ENCODE measurements at regions not wholly inside any gene's neighbourhood (a gene's known extent, or its start where the extent isn't known, plus 50 kb on each side); places are given as distances from the start of the nearest gene placed in this dataset.
A peak's percentile ranks its signal among the peaks of the same experiment; 100 is the strongest.

- no peak for DNase-seq
Measured at GRCh38 chr3:117114517-117115265, 405.1 kb downstream of the TUSC7 start.

DNA sequence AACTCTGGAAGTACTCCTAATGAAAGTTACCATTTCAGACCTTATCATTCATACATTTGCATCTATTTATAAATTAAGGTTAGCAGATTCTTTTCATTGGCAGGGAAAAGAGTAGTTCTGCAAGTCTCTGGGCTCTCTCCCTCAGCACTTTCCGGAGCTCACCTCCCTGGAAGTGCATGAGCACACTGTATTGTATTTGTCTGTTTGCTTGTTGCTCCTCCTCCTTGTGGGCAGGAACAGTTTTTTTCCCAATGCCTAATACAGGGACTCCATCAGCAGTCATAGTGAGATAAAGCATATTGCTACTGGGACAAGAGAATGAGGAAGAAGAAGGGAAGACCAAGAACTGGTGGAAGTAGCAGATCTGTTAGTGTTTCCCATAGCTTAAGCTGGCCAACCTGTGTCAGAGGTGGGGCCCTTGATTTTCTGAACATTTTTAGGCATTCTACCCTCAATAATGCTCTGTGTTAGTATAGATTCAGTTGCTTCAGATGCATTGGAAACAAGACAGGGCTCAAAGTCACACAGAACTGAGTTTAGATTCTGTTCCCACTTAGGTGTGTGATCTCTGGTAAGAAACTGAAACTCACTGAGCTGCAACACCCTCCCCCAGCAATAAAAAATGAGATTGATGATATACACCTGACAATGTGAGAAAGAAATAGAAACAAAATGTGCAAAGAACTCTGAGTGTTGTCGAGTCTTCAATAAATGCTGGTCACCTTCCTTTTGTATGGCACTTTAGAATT lies 407.8 kb downstream of the TUSC7 start:
- H3K36me3 ChIP-seq (ENCODE audit: low read depth) = no peaks in the 10 kb centered on the region
- TF ChIP-seq, protein P1, sequence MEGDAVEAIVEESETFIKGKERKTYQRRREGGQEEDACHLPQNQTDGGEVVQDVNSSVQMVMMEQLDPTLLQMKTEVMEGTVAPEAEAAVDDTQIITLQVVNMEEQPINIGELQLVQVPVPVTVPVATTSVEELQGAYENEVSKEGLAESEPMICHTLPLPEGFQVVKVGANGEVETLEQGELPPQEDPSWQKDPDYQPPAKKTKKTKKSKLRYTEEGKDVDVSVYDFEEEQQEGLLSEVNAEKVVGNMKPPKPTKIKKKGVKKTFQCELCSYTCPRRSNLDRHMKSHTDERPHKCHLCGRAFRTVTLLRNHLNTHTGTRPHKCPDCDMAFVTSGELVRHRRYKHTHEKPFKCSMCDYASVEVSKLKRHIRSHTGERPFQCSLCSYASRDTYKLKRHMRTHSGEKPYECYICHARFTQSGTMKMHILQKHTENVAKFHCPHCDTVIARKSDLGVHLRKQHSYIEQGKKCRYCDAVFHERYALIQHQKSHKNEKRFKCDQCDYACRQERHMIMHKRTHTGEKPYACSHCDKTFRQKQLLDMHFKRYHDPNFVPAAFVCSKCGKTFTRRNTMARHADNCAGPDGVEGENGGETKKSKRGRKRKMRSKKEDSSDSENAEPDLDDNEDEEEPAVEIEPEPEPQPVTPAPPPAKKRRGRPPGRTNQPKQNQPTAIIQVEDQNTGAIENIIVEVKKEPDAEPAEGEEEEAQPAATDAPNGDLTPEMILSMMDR (IDR thresholded peaks at IDR 0.05) = no peak
- no peaks in the 10 kb centered on the region for H3K9me3 ChIP-seq
- no peak overlapping the region for H3K4me3 ChIP-seq
- intact Hi-C loops (cut with DNase I, micrococcal nuclease) = no loop called here
- no peaks in the 10 kb centered on the region for H3K4me1 ChIP-seq (ENCODE audit: low read depth)
- ATAC-seq = peak; percentile 62
- no peak for DNase-seq

More at GRCh38 chr3:117114517-117115265, 405.1 kb downstream of the TUSC7 start:
- Histone ChIP-seq H3K36me3 (ENCODE audit: low read depth) (no peaks in the 10 kb centered on the region), H3K9me3 (no peaks in the 10 kb centered on the region), H3K4me1 (ENCODE audit: low read depth) (no peaks in the 10 kb centered on the region), H3K4me3 (no peak overlapping the region)
- intact Hi-C loops (cut with DNase I, micrococcal nuclease) = no loop called here
- ATAC-seq = no peak
- TF ChIP-seq, protein P1 (IDR thresholded peaks at IDR 0.05) = no peak

DNA sequence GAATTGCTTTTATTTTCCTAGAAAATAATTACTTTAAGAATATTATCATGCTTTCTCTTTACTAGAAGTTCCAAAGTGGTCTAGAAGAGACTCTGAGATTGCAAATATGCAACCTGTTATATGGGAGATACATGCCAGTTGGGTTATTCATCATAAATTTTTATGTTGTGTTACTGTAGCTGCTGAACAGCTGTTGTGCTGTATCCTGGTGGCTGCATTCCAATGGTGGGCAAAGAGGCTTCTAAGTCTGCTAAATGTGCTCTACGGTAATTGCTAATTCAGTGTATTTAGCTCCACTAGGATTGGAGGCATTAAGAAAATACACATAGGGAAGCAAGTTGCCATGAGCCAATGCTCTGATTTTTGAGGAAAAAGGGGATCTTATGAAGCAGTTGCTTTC lies 409.0 kb downstream of the TUSC7 start:
- Histone ChIP-seq H3K4me3 (no peak overlapping the region), H3K36me3 (ENCODE audit: low read depth) (no peaks in the 10 kb centered on the region), H3K9me3 (no peaks in the 10 kb centered on the region), H3K4me1 (ENCODE audit: low read depth) (no peaks in the 10 kb centered on the region)
- no peak for DNase-seq
- no peak for ATAC-seq
- TF ChIP-seq, protein P1 (IDR thresholded peaks at IDR 0.05) = no peak
- intact Hi-C loops (cut with DNase I, micrococcal nuclease) = no loop called here

- intact Hi-C loops (cut with DNase I, micrococcal nuclease) = no loop called here
- TF ChIP-seq, protein P1 (IDR thresholded peaks at IDR 0.05) = no peak
- no peak for DNase-seq
- ATAC-seq = no peak
- no peaks in the 10 kb centered on the region for H3K36me3 ChIP-seq (ENCODE audit: low read depth)
- H3K4me1 ChIP-seq (ENCODE audit: low read depth) = no peaks in the 10 kb centered on the region
- H3K4me3 ChIP-seq = no peak overlapping the region
- H3K9me3 ChIP-seq = no peaks in the 10 kb centered on the region
Measured at GRCh38 chr3:117120014-117120413, 410.4 kb downstream of the TUSC7 start.

DNA sequence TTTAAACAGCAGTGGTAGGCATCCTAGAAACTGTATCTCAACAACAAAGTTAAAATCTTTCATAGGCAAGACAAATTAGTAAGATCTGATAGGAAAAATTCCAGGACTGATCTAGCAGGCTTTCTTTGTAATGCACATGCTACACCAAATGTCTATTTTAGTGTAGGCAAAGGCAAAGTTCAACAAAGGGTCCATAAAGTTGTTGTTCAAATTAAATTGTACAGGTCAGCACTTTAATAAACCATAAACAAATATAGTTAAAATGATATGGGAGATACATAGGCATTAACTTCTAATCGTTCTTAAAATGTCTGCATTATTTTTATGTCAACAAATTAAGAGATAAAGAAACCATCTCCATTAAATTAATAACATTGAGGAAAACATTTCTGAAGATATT lies 413.0 kb downstream of the TUSC7 start:
- Histone ChIP-seq H3K9me3 (no peaks in the 10 kb centered on the region), H3K4me3 (no peak overlapping the region), H3K36me3 (ENCODE audit: low read depth) (no peaks in the 10 kb centered on the region), H3K4me1 (ENCODE audit: low read depth) (no peaks in the 10 kb centered on the region)
- no peak for DNase-seq
- TF ChIP-seq, protein P1 (IDR thresholded peaks at IDR 0.05) = no peak
- intact Hi-C loops (cut with DNase I, micrococcal nuclease) = no loop called here
- ATAC-seq = no peak
